ENCODE measurements at regions not wholly inside any gene's neighbourhood (a gene's known extent, or its start where the extent isn't known, plus 50 kb on each side); places are given as distances from the start of the nearest gene placed in this dataset.
"Not testable (repeated sequence)": the region's sequence is repeated elsewhere in the genome, so short reads cannot be mapped to it uniquely, and the experiment has no call there.

- DNase-seq (ENCODE audit: low read depth), result no peak
- no peak overlapping the region for H3K4me3 ChIP-seq (ENCODE audit: low read depth, low read length)
- no peak for TF ChIP-seq CTCF (IDR thresholded peaks at IDR 0.05; ENCODE audit: low read depth, low read length, missing control alignments)
These were observed 597.3 kb downstream of the GABRG2 start for GRCh38 chr5:162664846-162665245.

GRCh38 chr5:162668926-162669325 lies 601.4 kb downstream of the GABRG2 start:
- DNase-seq (ENCODE audit: low read depth), result no peak
- H3K4me3 ChIP-seq (ENCODE audit: low read depth, low read length), result no peak overlapping the region
- no peak for TF ChIP-seq CTCF (IDR thresholded peaks at IDR 0.05; ENCODE audit: low read depth, low read length, missing control alignments)

- H3K4me3 ChIP-seq (ENCODE audit: low read depth, low read length), result no peak overlapping the region
- no peak for TF ChIP-seq CTCF (IDR thresholded peaks at IDR 0.05; ENCODE audit: low read depth, low read length, missing control alignments)
- DNase-seq (ENCODE audit: low read depth), result no peak
These were observed 604.5 kb downstream of the GABRG2 start for GRCh38 chr5:162672061-162672460.

GRCh38 chr5:162683284-162683683 lies 615.7 kb downstream of the GABRG2 start:
- no peak for DNase-seq (ENCODE audit: low read depth)
- no peak overlapping the region for H3K4me3 ChIP-seq (ENCODE audit: low read depth, low read length)
- TF ChIP-seq CTCF (IDR thresholded peaks at IDR 0.05; ENCODE audit: low read depth, low read length, missing control alignments), result no peak

GRCh38 chr5:162684145-162684544 lies 616.6 kb downstream of the GABRG2 start:
- H3K4me3 ChIP-seq (ENCODE audit: low read depth, low read length), result no peak overlapping the region
- no peak for TF ChIP-seq CTCF (IDR thresholded peaks at IDR 0.05; ENCODE audit: low read depth, low read length, missing control alignments)
- DNase-seq (ENCODE audit: low read depth), result no peak

- no peak for DNase-seq (ENCODE audit: low read depth)
These were observed 617.7 kb downstream of the GABRG2 start for GRCh38 chr5:162685302-162685701.

GRCh38 chr5:162696272-162696671 lies 628.7 kb downstream of the GABRG2 start:
- H3K4me3 ChIP-seq (ENCODE audit: low read depth, low read length); DNase-seq (ENCODE audit: low read depth): not testable (repeated sequence)

More at GRCh38 chr5:162685302-162685701, 617.7 kb downstream of the GABRG2 start:
- no peak for TF ChIP-seq CTCF (IDR thresholded peaks at IDR 0.05; ENCODE audit: low read depth, low read length, missing control alignments)
- H3K4me3 ChIP-seq (ENCODE audit: low read depth, low read length), result no peak overlapping the region

GRCh38 chr5:162699361-162699760 lies 631.8 kb downstream of the GABRG2 start:
- H3K4me3 ChIP-seq (ENCODE audit: low read depth, low read length), result no peak overlapping the region
- no peak for TF ChIP-seq CTCF (IDR thresholded peaks at IDR 0.05; ENCODE audit: low read depth, low read length, missing control alignments)
- DNase-seq (ENCODE audit: low read depth), result no peak
